LNCaP clone FGC (cell line): ENCODE measurements at regions not wholly inside any gene's neighbourhood (a gene's known extent, or its start where the extent isn't known, plus 50 kb on each side); places are given as distances from the start of the nearest gene placed in this dataset.

Source experiments
- DNase-seq: peaks from one replicate; pipeline ENCODE4 v3.0.0-alpha.2; 2011; ENCODE audit warnings: low read depth
- H3K4me3 ChIP-seq: 2 replicates; pipeline ENCODE4 v1.5.1; 2011; ENCODE audit warnings: mild to moderate bottlenecking, low read depth, low read length, control low read depth
- TF ChIP-seq, protein P1 (sequence below): IDR thresholded peaks from 2 replicates; pipeline ENCODE4 v1.5.1; 2012; ENCODE audit warnings: mild to moderate bottlenecking; ENCODE audit not compliant: control insufficient read depth, insufficient read depth; ENCODE audit errors: extremely low read depth

DNA sequence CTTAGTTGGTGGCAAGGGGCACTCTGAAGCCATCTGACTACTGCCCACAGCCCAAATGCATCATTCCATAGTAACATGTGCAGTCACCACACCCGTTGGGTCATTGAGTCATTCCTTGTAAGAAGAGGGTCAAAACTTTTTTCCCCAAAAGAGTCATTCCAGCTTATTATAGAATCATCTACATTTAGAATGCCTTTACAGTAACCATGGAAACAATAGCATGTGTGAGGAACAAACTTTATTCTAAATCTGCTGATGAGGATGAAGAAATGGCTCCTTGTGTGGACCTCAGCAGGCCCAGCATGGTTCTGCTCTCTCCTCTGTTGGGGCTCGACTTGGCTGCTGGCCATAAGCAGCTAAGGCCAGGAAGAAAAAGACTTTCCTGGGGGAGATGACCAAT, 111.2 kb upstream of the PTPRT start:
- TF ChIP-seq, protein P1, sequence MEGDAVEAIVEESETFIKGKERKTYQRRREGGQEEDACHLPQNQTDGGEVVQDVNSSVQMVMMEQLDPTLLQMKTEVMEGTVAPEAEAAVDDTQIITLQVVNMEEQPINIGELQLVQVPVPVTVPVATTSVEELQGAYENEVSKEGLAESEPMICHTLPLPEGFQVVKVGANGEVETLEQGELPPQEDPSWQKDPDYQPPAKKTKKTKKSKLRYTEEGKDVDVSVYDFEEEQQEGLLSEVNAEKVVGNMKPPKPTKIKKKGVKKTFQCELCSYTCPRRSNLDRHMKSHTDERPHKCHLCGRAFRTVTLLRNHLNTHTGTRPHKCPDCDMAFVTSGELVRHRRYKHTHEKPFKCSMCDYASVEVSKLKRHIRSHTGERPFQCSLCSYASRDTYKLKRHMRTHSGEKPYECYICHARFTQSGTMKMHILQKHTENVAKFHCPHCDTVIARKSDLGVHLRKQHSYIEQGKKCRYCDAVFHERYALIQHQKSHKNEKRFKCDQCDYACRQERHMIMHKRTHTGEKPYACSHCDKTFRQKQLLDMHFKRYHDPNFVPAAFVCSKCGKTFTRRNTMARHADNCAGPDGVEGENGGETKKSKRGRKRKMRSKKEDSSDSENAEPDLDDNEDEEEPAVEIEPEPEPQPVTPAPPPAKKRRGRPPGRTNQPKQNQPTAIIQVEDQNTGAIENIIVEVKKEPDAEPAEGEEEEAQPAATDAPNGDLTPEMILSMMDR = no peak
- H3K4me3 ChIP-seq = no peak overlapping the region
- DNase-seq = no peak

DNA sequence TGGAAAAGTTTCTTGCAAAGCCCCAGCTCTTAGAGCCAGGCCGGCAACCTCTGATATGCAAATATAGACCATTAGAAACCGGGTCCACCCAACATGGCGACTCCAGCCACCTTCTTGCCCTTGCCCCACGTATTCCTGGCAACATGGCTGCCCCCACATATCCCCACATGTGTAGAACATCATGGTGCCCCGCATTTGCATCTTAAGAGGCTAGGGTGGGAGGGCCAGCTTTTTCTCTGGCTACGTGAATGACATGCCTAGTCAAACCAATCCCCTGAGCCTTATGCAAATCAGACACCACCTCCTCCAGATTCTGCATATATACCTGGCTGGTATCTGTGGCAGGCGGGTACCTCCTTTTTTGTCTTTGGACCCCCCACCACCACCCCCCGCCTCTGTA, 106.1 kb upstream of the PTPRT start:
- TF ChIP-seq, protein P1 = no peak
- no peak for DNase-seq
- no peak overlapping the region for H3K4me3 ChIP-seq

DNA sequence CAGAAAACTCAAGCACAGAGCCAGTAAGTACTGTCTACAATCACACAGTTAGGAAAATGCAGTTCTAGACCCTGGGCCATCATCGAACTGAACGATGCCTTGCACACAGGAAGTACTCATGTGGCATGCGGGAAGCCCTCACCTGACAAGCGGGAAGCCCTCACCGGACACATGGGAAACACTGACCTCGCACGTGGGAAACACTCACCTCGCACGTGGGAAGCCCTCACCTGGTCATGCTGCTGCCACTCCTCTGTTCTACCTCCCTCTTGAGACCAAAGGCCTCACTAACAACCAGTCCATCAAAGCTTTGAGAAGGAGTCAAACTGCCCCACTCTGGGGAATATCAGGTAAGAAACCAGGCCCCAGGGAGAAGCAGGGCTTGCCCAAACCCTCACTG, 105.6 kb upstream of the PTPRT start:
- DNase-seq = no peak
- no peak overlapping the region for H3K4me3 ChIP-seq
- TF ChIP-seq, protein P1 = no peak

DNA sequence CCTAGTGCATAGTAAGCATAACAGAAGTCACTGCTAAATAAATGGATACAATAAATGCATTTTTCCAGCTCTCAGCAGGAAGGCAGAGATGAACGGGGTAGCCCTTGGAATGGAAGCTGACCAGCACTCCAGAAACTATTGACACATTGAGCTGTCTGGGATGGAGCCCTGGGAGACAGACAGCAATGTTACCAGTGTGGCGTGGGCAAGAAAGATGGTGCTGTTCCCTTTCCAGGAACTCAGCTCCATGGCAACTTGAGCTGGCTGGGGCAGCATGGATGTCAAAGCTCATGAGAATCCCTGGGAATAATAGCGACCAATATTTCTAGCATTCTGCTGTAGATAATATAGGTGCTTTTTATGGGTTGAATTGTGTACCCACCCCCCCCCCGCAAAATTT, 104.3 kb upstream of the PTPRT start:
- no peak overlapping the region for H3K4me3 ChIP-seq
- TF ChIP-seq, protein P1 = no peak
- no peak for DNase-seq

DNA sequence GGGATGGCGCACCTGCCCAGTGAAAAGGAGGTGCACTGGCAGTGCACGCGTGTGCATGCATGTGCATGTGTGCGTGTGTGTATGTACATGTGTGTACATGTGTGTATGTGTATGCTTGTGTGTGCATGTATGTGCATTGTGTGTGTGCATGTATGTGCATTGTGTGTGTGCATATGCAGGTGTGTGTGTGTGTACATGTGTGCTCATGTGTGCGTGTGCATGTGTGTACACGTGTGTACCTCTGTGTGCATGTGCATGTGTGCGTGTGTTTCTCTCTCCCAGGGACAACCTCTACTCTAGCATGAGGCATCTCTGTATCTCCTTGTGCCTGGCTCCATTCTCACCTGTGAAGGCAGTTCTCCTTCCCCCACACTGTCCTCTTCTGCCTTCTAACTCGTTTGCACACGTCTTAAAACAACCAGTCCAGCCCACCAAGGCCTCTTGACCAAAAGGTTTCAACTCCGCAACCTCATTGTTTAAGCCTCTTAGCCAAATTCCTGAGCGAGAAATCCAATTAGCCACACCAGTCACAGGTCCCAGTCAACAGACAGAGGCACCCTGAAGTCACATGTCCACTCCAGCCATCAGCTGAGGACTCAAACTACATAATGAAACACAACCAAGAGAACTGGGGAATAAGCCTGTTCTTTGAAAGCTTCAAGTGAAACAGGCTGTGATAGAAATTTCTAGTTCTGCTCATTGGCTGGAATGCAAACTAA, 103.5 kb upstream of the PTPRT start:
- TF ChIP-seq, protein P1 = no peak
- DNase-seq = no peak
- no peak overlapping the region for H3K4me3 ChIP-seq

DNA sequence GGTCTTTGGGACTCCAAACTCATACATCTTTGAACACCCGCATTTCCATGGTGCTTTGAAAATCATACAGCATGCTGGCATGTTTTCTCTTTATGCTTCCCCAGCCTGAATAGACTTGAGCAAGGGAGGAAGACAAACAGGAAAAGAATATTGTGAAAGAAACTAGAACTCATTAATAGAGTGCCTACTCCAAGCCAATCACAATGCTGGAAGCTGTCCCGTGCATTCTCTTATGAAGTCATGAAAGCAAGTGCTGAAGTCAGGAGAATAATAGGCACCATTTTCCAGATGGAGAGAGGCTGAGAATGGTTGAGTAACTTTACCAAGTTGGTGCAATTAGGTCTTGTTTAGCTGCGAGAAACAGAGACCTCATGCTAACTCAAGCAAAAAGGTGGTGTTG, 102.5 kb upstream of the PTPRT start:
- TF ChIP-seq, protein P1 = no peak
- no peak overlapping the region for H3K4me3 ChIP-seq
- no peak for DNase-seq

DNA sequence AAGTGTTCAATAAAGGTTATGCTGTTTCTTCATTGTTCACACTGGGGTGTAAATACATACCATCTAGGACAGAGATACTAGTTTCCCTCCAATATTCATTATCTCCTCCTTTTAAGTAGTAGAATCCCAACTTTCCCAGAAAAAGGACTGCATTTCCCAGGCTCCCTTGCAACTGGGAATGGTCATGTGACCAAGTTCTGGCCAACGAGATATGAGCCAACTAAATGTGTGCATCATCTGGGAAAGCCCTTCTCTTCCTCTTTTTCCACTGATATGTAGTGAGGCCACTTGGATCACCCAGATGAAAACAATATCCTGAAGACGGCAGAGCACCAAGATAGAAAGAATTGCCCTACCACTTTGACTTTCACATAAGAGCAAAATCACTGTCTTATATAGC, 97.9 kb upstream of the PTPRT start:
- TF ChIP-seq, protein P1 = no peak
- DNase-seq = no peak
- no peak overlapping the region for H3K4me3 ChIP-seq
